ENCODE measurements at regions not wholly inside any gene's neighbourhood (a gene's known extent, or its start where the extent isn't known, plus 50 kb on each side); places are given as distances from the start of the nearest gene placed in this dataset.

DNA sequence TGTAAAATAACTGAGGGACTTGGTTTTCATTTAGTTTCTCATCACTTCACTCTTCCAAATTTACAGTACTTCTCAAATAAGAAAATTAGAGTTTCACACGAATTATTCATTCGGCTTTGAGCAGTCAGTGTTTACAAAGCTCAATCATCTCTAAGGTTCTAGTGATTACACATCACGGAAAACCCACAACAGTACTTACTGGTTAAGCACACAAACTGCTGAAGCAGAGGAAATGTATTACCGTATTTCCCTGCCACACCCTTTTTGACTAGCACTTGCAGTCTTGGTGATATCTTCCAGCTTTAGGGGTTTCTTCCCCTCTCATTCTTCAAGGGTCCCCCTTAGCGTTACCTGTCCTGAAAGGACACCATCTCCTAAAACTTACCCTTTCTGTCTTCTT lies 164.8 kb upstream of the CDIN1 start:
- CTCF ChIA-PET: no interaction called here

DNA sequence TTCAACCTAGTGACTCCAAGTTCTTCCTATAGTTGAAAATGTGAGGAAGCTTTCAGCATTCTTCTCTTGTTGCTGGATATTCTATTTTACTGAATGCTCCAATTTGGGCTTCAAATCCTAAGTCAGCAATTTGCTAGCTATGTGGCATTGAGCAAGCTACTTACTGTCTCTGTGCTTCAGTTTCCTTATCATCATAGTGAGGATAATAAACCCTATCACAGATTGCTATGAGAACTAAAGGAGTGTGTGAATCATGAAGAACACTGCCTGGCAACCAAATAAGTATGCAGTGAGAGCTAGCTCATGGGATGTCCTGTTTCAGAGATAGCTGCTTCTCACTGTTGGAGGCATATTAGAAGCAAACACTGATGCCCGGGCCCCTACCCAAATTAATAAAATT lies 163.8 kb upstream of the CDIN1 start:
- intact Hi-C loops (cut with micrococcal nuclease): no loop called here
- Histone ChIP-seq H3K36me3 (replicated peaks in 1 of 2; ENCODE audit: control extremely low read depth in 1 of 2, control insufficient read depth in 1 of 2, extremely low read depth in 1 of 2, insufficient read depth in 2 of 2, low read length in 1 of 2) (no peaks in the 10 kb centered on the region), H3K9me3 (ENCODE audit: control extremely low read depth in 1 of 3, control insufficient read depth in 2 of 3, insufficient read depth in 1 of 3, low read length in 2 of 3) (peaks cover 0 to 2% (median 0%) of the 10 kb centered on the region in 3 donors), H3K27ac (ENCODE audit: low read length in 2 of 2) (no peak overlapping the region), H2AFZ (ENCODE audit: insufficient read depth, low read depth, low read length, poor library complexity, severe bottlenecking) (no peak overlapping the region), H3K27me3 (replicated peaks in 1 of 4; ENCODE audit: control extremely low read depth in 1 of 4, control insufficient read depth in 3 of 4, insufficient read depth in 4 of 4, low read length in 3 of 4) (no peaks in the 10 kb centered on the region), H3K9ac (ENCODE audit: low read length) (no peak overlapping the region), H3K79me2 (ENCODE audit: control insufficient read depth, insufficient read depth, low read length) (no peaks in the 10 kb centered on the region), H3K4me3 (ENCODE audit: control extremely low read depth in 1 of 5, extremely low read depth in 1 of 5, insufficient read depth in 1 of 5, low read depth in 2 of 5, low read length in 4 of 5) (no peak overlapping the region), H4K20me1 (ENCODE audit: control insufficient read depth, insufficient read depth, low read length, poor library complexity, severe bottlenecking) (no peaks in the 10 kb centered on the region), H3K4me1 (ENCODE audit: control insufficient read depth in 2 of 2, insufficient read depth in 2 of 2, low read length in 2 of 2) (no peaks in the 10 kb centered on the region), H3K4me2 (replicated peaks; ENCODE audit: low read depth, low read length, poor library complexity, severe bottlenecking) (no peak overlapping the region)
- Mint-ChIP-seq H3K4me1 (no peaks in the 10 kb centered on the region), H3K27ac (no peak overlapping the region), H3K4me3 (no peak overlapping the region), H3K9me3 (ENCODE audit: insufficient read depth) (peaks cover 2% of the 10 kb centered on the region), H3K27me3 (no peaks in the 10 kb centered on the region)
- no peak for DNase-seq
- no CpG with 5 or more reads among the region's 1 CpG for WGBS (ENCODE audit: insufficient coverage)
- POLR2A ChIA-PET: no interaction called here
- CTCF ChIA-PET: no interaction called here
- no peak for TF ChIP-seq EZH2 (IDR thresholded peaks at IDR 0.05; ENCODE audit: borderline replicate concordance, insufficient read depth, low read depth, low read length, poor library complexity, severe bottlenecking)
- TF ChIP-seq CTCF (IDR thresholded peaks at IDR 0.05): no peak
- ATAC-seq (ENCODE audit: low read depth): no peak

More for the DNA sequence above, 164.8 kb upstream of the CDIN1 start:
- POLR2A ChIA-PET: no interaction called here
- H2AFZ ChIP-seq (ENCODE audit: insufficient read depth, low read depth, low read length, poor library complexity, severe bottlenecking): no peak overlapping the region
- H3K27me3 ChIP-seq (replicated peaks in 1 of 4; ENCODE audit: control extremely low read depth in 1 of 4, control insufficient read depth in 3 of 4, insufficient read depth in 4 of 4, low read length in 3 of 4): no peaks in the 10 kb centered on the region
- H3K36me3 ChIP-seq (replicated peaks in 1 of 2; ENCODE audit: control extremely low read depth in 1 of 2, control insufficient read depth in 1 of 2, extremely low read depth in 1 of 2, insufficient read depth in 2 of 2, low read length in 1 of 2): no peaks in the 10 kb centered on the region
- no peak overlapping the region for H3K27ac ChIP-seq (ENCODE audit: low read length in 2 of 2)
- DNase-seq (no peak), ATAC-seq (ENCODE audit: low read depth) (no peak)
- H3K4me1 ChIP-seq (ENCODE audit: control insufficient read depth in 2 of 2, insufficient read depth in 2 of 2, low read length in 2 of 2): no peaks in the 10 kb centered on the region
- intact Hi-C loops (cut with micrococcal nuclease): no loop called here
- H3K4me3 Mint-ChIP-seq: no peak overlapping the region
- H3K4me1 Mint-ChIP-seq: no peaks in the 10 kb centered on the region
- no peak overlapping the region for H3K4me3 ChIP-seq (ENCODE audit: control extremely low read depth in 1 of 5, extremely low read depth in 1 of 5, insufficient read depth in 1 of 5, low read depth in 2 of 5, low read length in 4 of 5)
- H3K27ac Mint-ChIP-seq: no peak overlapping the region
- no peak overlapping the region for H3K9ac ChIP-seq (ENCODE audit: low read length)
- peaks cover 2% of the 10 kb centered on the region for H3K9me3 Mint-ChIP-seq (ENCODE audit: insufficient read depth)
- H4K20me1 ChIP-seq (ENCODE audit: control insufficient read depth, insufficient read depth, low read length, poor library complexity, severe bottlenecking): no peaks in the 10 kb centered on the region
- peaks cover 0 to 2% (median 0%) of the 10 kb centered on the region in 3 donors for H3K9me3 ChIP-seq (ENCODE audit: control extremely low read depth in 1 of 3, control insufficient read depth in 2 of 3, insufficient read depth in 1 of 3, low read length in 2 of 3)
- 88% methylated on average over 4 of the region's 5 CpGs for WGBS (ENCODE audit: insufficient coverage)
- TF ChIP-seq CTCF (IDR thresholded peaks at IDR 0.05) (no peak), EZH2 (IDR thresholded peaks at IDR 0.05; ENCODE audit: borderline replicate concordance, insufficient read depth, low read depth, low read length, poor library complexity, severe bottlenecking) (no peak)
- H3K4me2 ChIP-seq (replicated peaks; ENCODE audit: low read depth, low read length, poor library complexity, severe bottlenecking): no peak overlapping the region
- H3K27me3 Mint-ChIP-seq: no peaks in the 10 kb centered on the region
- no peaks in the 10 kb centered on the region for H3K79me2 ChIP-seq (ENCODE audit: control insufficient read depth, insufficient read depth, low read length)
